GM20431 (cell line): ENCODE measurements at regions not wholly inside any gene's neighbourhood (a gene's known extent, or its start where the extent isn't known, plus 50 kb on each side); places are given as distances from the start of the nearest gene placed in this dataset.
"Not testable (repeated sequence)": the region's sequence is repeated elsewhere in the genome, so short reads cannot be mapped to it uniquely, and the experiment has no call there.

Experiments used
- in situ Hi-C: fragments of 300-500 bp; cut with MseI, MboI; formaldehyde crosslinking; loops from one replicate; pipeline ENCODE4 v1.15.0; 2020; ENCODE audit warnings: low sequenced_read_pairs; ENCODE audit not compliant: unreplicated experiment

DNA sequence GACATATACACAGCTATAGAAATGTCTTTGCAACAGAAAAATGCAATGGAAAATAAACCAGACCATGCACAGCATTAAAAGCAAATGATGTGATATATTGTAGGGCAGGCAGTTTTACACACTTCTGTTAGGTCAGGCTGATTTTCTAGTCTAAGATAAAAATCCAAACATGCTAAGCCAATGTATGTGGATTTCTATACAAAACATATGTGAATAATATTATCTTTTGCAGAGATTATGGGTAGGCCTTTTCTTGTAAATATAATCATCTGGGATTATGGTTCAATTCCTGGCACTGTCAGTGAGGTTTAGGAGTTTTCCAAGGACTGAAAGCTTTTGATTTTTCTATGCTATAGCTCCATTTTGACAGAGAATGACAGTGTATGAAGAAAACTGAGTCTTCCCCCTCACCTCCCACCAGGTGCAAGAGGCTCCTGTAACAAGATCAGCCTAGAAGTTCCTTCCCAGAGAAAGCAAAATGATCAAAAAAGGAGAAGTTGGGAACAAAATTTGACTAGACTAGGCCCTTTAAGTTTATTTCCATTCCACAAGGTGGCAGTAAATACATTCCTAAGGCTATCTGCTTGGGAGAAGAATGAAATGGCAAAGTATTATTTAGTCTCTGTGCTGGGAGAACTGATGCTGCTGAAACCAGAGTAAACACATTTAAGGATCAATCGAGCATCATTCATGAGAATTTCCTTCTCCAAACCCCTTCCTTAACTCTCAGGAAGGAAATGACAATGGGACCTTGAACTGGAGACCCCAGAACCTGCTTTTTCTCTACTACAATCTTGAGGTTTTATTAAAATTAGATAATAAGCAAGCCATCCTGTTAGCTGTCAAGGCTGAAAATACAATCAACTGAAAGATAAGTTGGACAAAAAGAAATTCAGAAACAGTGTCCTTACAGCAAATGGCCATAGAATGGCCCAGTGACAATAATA lies 133.0 kb upstream of the TUT7 start:
- in situ Hi-C loops: no loop called here

DNA sequence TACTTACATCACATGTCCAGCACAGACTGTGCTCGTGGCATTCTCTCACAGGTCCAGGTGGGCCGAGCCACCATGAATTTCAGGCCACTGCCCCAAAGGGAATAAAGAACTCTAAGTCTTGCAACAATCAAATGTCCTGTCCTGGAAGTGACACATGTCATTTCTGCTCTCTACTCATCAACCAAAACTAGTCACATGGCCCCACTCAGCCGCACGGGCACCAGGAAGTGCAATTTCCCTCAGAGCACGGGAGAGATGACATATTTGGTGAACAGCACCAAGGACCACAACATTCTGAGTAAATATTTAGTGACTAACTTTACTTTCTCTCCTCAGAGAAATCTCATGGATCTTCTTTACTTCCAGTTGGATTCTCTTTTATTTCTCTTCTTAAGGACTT lies 131.1 kb upstream of the TUT7 start:
- in situ Hi-C loops: no loop called here

DNA sequence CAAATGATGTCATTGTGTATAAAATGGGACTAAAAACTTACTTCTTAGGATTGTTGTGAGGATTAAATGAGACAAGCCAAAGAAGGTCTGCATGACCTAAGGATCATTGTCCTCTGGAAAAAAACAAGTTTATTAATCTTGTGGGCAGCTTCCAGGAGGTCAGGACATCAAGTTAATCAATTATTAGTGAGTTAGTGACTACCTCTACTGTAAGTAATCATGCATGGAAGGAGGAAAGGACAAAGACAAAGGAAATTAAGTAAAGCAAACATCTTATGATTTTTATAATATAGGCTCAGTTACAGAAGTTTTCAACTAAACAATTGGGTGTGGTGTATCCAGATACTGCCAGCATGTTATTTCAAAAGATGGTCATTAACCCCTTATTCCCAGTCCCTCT lies 129.3 kb upstream of the TUT7 start:
- in situ Hi-C loops: no loop called here

DNA sequence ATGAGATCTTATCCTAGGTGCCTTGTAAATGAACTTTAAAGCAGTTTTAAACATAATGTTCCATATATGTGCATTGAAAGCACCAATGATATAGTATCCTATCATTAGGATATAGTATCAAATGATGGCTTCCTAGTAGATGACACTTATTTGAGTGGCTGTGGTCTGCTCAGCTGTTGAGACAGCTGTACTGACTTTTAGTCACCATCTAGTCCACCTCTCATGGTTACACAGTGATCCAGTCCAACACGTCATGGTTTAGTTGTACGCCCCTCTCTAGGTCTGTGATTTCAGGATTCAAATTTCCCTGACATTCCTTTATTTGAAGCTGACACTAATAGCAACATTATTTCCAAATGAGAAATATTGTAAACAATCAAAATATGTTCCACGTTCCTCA lies 127.3 kb upstream of the TUT7 start:
- in situ Hi-C loops: no loop called here

DNA sequence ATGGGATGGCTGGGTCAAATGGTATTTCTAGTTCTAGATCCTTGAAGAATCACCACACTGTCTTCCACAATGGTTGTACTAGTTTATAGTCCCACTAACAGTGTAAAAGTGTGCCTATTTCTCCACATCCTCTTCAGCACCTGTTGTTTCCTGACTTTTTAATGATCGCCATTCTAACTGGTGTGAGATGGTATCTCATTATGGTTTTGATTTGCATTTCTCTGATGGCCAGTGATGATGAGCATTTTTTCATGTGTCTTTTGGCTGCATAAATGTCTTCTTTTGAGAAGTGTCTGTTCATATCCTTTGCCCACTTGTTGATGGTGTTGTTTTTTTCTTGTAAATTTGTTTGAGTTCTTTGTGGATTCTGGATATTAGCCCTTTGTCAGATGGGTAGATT lies 121.0 kb upstream of the TUT7 start:
- in situ Hi-C loops: not testable (repeated sequence)

DNA sequence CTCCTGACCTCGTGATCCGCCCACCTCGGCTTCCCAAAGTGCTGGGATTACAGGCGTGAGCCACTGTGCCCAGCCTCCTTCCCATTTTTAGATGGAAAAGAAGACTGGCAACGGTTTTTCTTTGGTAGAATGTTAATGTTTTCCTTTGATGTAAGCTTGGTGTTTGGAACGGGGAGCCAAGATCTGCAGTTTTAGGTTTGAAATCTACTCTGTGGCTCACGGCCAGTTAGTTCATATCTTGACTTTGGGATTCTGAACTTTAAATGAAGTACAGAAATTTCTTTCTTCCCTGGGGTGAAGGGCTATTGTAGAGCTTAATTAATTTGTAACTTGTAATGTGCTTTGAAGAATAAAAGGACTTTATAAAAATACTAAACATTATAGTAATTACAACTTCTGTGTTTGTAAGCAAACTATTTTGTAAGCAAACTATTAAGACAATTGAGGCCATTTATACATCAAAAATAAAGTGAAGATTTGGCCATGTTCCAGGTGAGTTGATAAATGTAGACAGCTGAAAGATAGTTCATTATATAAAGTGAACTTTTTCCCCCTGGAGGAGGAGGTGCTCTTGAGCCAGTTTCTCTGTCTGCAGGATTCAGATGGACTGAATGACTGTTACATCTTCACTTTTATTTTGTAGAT lies 117.1 kb upstream of the TUT7 start:
- in situ Hi-C loops: no loop called here

DNA sequence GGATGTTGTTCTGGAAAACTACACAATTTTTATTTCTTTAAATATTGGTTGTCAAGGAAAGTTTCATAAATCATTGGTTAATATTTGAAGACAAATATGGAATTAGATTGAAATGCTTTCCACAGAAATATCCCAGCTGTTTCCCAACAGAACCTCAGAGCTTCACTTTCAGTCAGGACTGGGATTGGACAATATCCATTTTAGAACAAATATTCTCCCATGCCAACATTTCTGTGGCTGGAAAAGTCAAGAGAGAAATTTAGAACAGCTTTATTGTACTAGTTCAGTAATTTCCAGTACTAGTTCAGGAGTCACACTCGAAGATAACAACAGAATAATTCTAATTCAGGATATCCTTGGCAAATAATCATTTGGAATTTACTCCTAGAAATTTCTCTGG lies 116.1 kb upstream of the TUT7 start:
- in situ Hi-C loops: no loop called here

DNA sequence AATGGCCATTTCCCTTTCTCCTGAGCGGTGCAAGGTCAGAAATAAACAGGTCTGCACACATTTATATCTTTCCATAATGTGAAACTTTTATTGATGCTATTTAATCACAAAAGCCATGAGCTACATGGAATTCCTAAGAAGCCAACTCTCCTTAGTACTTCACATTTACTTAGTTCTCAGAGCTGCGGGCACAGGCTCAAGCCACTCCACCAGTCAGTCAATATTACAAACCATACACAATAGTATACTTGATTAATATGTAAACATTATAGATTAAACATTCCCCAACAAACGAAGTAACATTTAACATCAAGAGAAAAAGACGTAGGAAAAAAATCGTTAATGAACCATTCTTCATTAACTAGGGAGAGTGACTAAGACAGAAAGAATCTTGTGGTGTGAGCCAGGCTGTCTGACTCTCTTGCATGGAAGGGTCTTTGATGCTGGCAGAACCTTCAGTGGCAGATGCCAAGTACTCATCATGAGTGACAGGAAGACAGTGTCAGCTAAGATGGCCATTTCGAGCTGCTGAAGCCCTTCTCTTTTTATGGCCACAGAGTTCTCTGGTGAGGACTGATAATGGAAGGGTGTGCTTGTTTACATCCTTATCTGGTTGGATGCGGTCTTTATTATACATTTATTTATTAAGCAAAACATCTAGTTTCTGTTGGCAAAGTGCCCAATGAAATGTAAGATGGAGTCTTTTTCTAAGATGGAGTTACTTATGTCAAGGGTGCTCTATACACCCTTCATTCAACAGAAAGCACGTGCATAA lies 115.5 kb upstream of the TUT7 start:
- in situ Hi-C loops: no loop called here

DNA sequence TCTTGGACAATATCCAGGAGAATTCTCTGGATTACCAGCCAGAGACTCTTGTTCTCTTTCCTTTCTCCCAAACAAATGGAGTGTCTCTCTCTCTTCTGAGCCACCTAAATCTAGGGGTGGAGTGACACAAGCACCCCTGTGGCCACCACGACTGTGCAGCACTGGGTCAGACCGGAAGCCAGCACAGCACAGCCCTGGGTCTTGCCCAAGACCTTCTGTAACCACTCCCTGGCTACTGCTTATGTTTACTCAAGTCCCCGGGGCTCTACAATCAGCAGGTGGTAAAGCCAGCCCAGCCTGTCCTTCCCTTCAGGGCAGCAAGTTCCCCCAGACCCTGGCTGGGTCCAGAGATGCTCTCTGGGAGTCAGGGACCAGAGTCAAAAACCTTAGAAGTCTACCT lies 110.0 kb upstream of the TUT7 start:
- in situ Hi-C loops: no loop called here

DNA sequence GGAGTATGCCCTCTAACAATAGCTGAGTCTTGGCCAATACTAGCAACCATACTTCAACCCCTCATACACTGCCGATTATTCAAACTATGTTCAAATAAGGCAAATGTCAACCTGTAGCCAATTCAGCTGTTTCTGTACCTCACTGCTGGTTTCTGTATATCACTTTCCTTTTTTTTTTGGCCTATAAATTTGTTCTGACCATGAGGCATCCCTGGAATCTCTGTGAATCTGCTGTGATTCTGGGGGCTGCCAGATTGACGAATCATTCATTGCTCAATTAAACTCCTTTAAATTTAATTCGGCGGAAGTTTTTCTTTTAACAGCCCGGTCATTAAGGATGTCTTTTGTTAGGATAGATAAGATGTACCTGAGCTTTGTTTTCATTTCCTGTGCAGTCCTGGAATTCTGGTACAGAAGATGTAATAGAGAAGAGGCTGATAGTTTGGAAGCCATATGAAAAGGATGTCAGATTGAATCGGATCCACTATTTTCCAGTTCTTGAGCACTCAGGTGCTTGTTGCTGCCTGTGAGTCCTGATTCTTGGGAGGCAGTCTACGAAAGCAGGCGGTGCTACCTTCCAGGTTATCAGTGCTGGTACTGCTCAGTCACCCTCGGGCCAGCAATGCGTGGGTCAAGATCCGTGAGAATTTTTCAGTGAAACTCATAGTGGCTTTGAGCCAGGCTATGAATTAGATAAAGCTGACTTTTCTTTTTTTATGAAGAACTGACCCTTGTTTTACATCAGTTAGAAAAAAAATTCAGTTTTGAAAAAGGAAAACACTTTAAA lies 106.2 kb upstream of the TUT7 start:
- in situ Hi-C loops: no loop called here

DNA sequence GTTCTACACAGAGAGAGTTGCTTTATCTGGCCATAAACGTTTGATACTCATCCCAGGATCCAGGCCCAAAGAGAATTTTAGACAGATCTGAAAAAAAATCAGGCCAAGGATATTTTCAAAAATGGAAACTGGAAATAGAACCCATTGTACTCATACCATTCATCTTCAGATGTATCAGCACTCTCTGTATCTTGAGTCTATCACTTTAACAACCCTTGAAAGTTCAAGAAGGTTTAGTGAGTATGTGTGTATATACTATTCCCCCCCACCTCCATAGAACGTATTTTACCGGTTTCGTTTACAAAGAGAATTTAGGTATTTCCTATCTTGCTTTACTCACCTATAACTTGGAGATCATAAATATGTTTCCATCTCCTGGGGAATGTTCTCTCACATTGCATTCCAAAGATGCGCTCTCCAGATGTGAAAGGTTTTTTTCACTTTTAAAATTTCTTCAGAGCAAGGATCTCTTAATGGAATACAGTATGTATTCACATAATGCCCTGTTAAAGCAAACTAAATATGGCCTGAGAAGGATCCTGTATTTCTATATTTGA lies 105.5 kb upstream of the TUT7 start:
- in situ Hi-C loops: no loop called here

DNA sequence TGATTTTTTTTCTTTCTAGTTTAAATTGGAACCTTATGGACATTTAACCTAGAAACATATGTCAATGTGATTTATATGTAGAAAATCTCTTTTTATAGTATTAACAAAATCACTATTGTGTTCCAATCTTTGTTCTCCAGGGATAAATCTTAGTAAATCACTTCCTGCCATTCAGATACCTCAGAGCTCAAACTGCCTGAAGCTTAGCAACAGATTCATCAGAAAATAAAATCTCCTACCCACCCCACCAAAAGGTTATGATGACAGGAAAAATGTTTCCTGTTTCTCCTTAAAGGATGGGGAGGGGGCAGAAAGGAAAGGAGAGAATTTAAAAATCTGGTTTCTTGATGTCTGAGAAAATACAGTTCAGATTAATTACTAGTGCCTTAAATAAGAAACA lies 105.0 kb upstream of the TUT7 start:
- in situ Hi-C loops: no loop called here

DNA sequence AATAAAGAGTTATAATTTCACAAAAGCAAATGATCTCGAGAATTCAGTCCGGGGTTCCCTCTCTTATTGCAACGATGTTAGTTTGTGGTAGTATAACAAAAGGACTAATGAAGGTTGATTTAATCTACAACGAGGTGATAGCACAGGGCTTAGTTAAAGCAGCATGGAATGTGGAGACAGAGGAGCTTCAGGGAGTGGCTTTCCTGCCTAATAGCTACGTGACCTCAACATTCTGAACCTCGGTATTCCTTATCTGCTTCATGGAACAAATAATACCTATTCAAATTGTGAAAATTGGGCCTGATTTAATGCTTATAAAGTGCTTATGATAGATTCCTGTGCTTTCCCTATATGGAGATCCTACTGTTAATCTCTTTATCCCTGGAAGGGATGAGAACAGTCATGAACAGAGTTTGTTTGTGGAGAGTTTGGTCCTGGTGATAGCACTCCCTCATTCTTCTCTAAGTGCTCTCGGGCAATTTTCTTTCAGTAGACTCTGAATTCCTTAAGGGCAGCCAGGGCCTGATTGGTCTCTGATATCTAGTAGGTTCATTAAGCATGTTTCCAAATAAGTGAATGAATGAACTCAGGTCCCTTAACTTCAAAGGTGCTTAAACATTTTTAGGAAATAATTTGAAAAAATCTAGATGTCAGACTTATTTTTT lies 104.1 kb upstream of the TUT7 start:
- in situ Hi-C loops: no loop called here

DNA sequence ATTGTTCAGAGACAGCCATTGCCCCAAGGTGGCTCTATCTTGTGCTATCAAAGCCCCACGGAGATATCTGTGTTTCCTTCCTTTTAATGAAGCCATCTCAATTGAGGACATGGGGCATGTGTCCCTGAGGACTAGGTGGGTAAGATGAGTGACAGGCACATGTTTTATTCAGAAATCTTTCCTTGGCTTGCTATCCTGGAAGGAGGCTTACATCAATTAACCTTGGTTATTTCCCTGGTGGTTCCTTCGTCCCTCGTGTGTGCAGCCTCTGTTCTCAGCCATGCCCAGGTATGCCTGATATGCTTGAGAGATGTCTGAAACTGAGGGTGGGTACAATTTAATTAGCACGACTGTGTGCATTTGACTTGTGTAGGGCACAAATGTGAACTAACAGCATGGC lies 102.2 kb upstream of the TUT7 start:
- in situ Hi-C loops: no loop called here

DNA sequence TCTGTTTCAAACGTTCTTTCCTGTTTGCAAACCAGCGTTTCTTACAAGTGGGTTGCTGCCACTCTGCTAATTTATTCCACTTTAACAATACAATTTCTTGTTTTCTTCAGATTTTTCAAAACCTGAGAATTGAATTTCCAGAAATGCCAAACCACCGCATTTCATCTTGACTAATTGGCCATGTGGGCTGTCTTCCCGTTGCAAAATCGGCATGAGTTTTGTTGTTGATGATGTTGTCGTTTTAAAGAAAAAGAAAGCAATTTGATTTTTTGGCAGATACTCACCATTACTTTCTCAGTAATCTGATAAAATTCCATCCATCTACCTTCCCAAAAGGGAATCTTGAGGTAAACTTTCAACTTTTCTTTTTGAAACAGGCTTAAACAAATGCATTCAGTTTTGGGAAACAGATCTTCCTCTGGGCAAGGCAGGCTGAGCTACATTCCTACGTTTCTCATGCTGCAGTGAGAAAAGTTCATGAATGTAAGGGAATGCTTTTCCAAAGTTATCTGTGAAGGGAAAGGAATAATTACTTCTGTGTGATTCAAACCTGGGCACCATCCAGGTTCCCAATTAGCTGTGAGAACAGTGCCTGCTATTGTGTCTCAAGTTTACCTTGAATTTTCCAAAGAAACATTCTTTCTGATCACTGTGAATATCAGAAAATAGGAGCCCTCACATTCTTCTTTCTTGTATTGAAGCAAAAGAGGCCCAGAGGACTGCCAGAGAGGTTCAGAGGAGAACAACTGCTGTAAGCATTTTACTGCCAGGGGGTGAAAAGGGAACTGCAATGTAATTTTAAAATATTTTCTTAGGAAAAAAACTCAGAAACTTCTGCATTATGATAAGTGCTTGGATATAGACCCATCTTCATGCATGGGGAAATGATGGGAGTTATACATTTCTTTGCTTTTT lies 100.7 kb upstream of the TUT7 start:
- in situ Hi-C loops: no loop called here

DNA sequence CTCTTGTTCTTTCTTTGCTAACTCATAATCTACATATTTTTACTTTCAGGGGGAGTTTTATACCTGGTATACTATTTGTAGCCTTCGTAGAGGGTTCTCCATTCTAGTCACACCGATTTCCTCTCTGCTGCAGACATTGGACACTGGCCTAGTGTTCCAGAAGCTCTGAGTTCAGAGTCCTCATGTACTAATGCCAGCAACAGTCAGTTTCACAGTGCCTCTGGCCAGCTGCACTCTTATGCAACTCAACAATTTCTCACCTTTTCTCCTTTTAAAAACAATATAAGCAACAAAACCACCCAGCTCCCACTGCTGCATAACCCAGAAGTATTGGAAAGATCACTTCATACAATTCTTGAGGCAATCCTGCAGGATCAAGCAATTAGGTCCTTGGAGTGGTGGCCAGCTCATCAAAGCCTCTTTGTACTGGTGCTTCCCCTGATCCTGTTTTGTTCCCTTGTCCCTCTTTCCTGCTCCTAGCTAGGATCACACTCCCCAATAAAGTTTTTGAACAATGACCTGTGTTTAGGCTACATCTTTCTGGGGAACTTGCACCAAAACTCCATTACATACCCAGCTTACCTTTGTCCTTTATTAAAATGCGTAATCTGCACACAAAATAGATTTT lies 98.1 kb upstream of the TUT7 start:
- in situ Hi-C loops: no loop called here

DNA sequence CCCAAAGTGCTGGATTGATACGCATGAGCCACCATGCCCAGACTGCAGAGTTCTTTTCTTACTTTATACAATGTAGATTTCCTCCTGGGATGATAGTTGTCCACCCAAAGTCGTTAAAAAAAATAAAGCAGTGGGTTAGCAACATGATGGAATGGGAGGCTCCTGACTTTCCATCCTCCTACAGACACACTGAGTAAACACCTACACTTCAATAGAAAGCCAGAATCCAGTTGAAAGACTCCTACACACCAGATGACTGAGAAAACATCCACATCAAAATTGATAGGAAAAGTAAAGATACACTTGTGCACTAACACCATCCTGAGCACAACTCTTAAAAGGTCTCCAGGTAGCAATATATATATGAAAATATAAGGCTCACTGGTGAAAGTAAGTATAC lies 95.0 kb upstream of the TUT7 start:
- in situ Hi-C loops: loop anchor here (25.0 kb wide), 1 partner anchor 863 kb away; no protein-coding TSS in a partner anchor

DNA sequence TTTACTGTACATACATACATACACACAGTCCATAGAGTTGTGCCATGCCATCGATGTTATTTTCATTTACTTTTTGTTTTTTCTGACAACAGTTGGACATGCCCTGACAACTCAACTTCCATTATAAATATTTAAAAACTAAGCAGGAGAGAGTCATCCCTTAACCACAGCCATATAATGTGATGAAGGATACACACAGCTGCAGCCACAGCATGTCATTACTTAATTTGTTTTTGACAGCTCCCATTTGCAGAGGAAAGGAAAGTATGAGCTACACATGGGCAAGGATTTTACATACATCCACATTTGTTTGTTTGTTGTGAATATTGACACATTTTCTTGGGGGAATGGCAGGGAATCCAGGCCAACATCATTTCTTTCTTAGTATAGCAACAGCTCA lies 91.5 kb upstream of the TUT7 start:
- in situ Hi-C loops: loop anchor here (25.0 kb wide), 1 partner anchor 867 kb away; no protein-coding TSS in a partner anchor
